ENCODE measurements at regions not wholly inside any gene's neighbourhood (a gene's known extent, or its start where the extent isn't known, plus 50 kb on each side); places are given as distances from the start of the nearest gene placed in this dataset.

- no peaks in the 10 kb centered on the region for H3K27me3 ChIP-seq (replicated peaks in 1 of 2; ENCODE audit: control insufficient read depth in 2 of 2, insufficient read depth in 2 of 2, low read length in 1 of 2)
- BruUV-seq (replicated peaks): no TSS peak
- TF ChIP-seq SPI1 (IDR thresholded peaks at IDR 0.05; ENCODE audit: borderline replicate concordance, insufficient read depth, low read depth, low read length) (no peak), ZNF622 (IDR thresholded peaks at IDR 0.05) (no peak), ETV6 (conservative IDR thresholded peaks at IDR 0.05 in 1 of 2, IDR thresholded peaks at IDR 0.05 in 1 of 2; ENCODE audit: borderline replicate concordance in 1 of 2, low read depth in 1 of 2) (no peak), STAT3 (IDR thresholded peaks at IDR 0.05; ENCODE audit: low read depth, low read length) (no peak), CEBPZ (IDR thresholded peaks at IDR 0.05; ENCODE audit: low read depth, low read length) (no peak), SRF (IDR thresholded peaks at IDR 0.05; ENCODE audit: low read depth in 2 of 2, low read length in 2 of 2) (no peak), ZSCAN29 (IDR thresholded peaks at IDR 0.05) (no peak), MXI1 (IDR thresholded peaks at IDR 0.05; ENCODE audit: low read depth, low read length) (no peak), IRF3 (IDR thresholded peaks at IDR 0.05) (no peak), SP1 (IDR thresholded peaks at IDR 0.05; ENCODE audit: low read depth, low read length) (no peak), ATF7 (IDR thresholded peaks at IDR 0.05; ENCODE audit: low read depth) (no peak), EED (IDR thresholded peaks at IDR 0.05; ENCODE audit: low read depth) (no peak), RB1 (IDR thresholded peaks at IDR 0.05; ENCODE audit: borderline replicate concordance) (no peak)
- TF ChIP-seq, protein P1, sequence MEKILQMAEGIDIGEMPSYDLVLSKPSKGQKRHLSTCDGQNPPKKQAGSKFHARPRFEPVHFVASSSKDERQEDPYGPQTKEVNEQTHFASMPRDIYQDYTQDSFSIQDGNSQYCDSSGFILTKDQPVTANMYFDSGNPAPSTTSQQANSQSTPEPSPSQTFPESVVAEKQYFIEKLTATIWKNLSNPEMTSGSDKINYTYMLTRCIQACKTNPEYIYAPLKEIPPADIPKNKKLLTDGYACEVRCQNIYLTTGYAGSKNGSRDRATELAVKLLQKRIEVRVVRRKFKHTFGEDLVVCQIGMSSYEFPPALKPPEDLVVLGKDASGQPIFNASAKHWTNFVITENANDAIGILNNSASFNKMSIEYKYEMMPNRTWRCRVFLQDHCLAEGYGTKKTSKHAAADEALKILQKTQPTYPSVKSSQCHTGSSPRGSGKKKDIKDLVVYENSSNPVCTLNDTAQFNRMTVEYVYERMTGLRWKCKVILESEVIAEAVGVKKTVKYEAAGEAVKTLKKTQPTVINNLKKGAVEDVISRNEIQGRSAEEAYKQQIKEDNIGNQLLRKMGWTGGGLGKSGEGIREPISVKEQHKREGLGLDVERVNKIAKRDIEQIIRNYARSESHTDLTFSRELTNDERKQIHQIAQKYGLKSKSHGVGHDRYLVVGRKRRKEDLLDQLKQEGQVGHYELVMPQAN (conservative IDR thresholded peaks at IDR 0.05): no peak
- no peak overlapping the region for H3K4me2 ChIP-seq (ENCODE audit: control insufficient read depth, insufficient read depth)
- CTCF ChIA-PET: no interaction called here
- 20% methylated on average over 5 of the region's 5 CpGs for WGBS (ENCODE audit: insufficient coverage, insufficient replicate concordance, low lambda C conversion rate, missing lambda C conversion rate)
- H3K9ac ChIP-seq (ENCODE audit: control insufficient read depth, insufficient read depth, low read length): no peak overlapping the region
- no peak for FAIRE-seq
- no peaks in the 10 kb centered on the region for H3K4me1 ChIP-seq (ENCODE audit: control insufficient read depth, insufficient read depth, low read length)
- DNase-seq (ENCODE audit: low read depth, low spot score): no peak
- RAD21 ChIA-PET (ENCODE audit: unreplicated experiment): no interaction called here
- no peak for ATAC-seq
- no peaks in the 10 kb centered on the region for H4K20me1 ChIP-seq (ENCODE audit: control insufficient read depth, insufficient read depth)
- H2AFZ ChIP-seq (ENCODE audit: control insufficient read depth, low read depth, low read length): no peak overlapping the region
- in situ Hi-C loops (cut with MboI): no loop called here
- no peaks in the 10 kb centered on the region for H3K9me3 ChIP-seq (replicated peaks; ENCODE audit: control insufficient read depth, insufficient read depth, low read length)
- intact Hi-C loops (cut with micrococcal nuclease; ENCODE audit: unreplicated experiment): no loop called here
- H3K27ac ChIP-seq (ENCODE audit: control insufficient read depth, insufficient read depth): no peak overlapping the region
- H3K4me3 ChIP-seq: no peak overlapping the region
- no peaks in the 10 kb centered on the region for H3K79me2 ChIP-seq (ENCODE audit: control insufficient read depth, insufficient read depth, low read length)
- SMC1A ChIA-PET (ENCODE audit: uncharacterized antibody, unreplicated experiment): no interaction called here
- POLR2A ChIA-PET: no interaction called here
- no peaks in the 10 kb centered on the region for H3K36me3 ChIP-seq (ENCODE audit: control insufficient read depth in 2 of 2, insufficient read depth in 2 of 2, low read length in 1 of 2)
These were observed 146.2 kb upstream of the OSR1 start for GRCh38 chr2:19504400-19505198.

All from GM12878 (cell line).